D721Med (cell line): ENCODE measurements at regions not wholly inside any gene's neighbourhood (a gene's known extent, or its start where the extent isn't known, plus 50 kb on each side); places are given as distances from the start of the nearest gene placed in this dataset.

Experiments used
- DNase-seq: peaks from one replicate; pipeline ENCODE4 v3.0.0; 2011; ENCODE audit warnings: low spot score; ENCODE audit not compliant: insufficient read length
- FAIRE-seq: peaks from 2 replicates; lab custom pipeline; 2011; peaks lifted over from hg19 to GRCh38; lab: Jason Lieb, UNC
- TF ChIP-seq, protein P1 (sequence below): IDR thresholded peaks from 2 replicates; pipeline ENCODE4 v1.5.1; 2012; ENCODE audit warnings: mild to moderate bottlenecking, control low read depth; ENCODE audit not compliant: insufficient read depth; ENCODE audit errors: missing control alignments

DNA sequence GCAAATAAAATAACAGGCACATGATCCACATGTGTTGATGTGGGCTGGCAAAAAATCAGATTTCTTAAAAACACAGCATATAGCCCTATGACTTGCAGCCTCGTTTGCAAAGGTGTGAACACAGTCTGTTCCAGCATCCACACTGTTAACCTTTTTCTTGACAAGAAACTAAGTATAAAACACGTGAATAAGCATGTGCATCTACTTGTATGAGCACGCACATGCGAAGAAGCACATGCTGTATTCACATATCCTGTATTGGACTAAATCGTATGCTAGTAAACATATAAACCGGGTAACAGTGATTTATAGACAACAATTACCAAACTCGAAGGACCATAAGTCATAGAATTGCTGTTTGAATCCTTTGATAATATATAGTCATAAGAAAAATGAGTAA, 218.7 kb downstream of the HDGFL1 start:
- TF ChIP-seq, protein P1, sequence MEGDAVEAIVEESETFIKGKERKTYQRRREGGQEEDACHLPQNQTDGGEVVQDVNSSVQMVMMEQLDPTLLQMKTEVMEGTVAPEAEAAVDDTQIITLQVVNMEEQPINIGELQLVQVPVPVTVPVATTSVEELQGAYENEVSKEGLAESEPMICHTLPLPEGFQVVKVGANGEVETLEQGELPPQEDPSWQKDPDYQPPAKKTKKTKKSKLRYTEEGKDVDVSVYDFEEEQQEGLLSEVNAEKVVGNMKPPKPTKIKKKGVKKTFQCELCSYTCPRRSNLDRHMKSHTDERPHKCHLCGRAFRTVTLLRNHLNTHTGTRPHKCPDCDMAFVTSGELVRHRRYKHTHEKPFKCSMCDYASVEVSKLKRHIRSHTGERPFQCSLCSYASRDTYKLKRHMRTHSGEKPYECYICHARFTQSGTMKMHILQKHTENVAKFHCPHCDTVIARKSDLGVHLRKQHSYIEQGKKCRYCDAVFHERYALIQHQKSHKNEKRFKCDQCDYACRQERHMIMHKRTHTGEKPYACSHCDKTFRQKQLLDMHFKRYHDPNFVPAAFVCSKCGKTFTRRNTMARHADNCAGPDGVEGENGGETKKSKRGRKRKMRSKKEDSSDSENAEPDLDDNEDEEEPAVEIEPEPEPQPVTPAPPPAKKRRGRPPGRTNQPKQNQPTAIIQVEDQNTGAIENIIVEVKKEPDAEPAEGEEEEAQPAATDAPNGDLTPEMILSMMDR, result no peak
- DNase-seq, result no peak
- no peak for FAIRE-seq

DNA sequence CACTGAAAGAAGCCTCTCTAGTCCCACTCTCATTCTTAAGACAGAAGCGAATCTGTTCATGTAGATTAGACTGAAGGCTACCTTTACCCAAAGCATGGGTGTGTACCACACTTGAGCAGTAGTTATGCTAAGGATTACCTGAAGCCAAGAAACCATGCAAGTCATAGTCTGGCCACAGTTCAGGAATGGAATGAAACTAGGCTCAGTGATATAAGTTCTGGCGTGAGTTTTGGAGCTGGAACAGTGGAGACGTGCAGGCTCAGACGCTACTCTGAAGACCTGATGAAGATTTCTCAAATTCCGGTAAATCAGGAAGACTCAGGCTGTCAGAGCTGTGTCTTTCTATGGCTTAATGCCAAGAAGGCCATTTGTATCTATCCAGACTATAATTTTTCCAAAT, 219.9 kb downstream of the HDGFL1 start:
- no peak for DNase-seq
- TF ChIP-seq, protein P1, result no peak
- FAIRE-seq, result no peak

DNA sequence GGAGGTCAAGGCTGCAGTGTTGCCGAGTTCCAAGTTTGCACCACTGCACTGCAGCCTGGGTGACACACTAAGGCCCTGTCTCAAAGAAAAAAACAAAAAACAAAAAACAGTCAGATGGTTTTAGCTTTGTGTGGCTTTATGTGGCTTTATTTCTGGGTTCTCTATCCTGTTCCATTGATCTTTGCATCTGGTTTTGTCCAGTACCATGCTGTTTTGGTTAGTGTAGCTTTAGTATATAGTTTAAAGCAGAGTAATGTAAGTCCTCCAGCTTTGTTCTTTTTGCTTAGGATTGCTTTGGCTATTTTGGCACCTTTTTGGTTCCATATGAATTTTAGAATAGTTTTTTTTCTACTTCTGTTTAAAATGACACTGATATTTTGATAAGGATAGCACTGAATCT, 225.5 kb downstream of the HDGFL1 start:
- TF ChIP-seq, protein P1, result no peak
- DNase-seq (no peak), FAIRE-seq (no peak)

DNA sequence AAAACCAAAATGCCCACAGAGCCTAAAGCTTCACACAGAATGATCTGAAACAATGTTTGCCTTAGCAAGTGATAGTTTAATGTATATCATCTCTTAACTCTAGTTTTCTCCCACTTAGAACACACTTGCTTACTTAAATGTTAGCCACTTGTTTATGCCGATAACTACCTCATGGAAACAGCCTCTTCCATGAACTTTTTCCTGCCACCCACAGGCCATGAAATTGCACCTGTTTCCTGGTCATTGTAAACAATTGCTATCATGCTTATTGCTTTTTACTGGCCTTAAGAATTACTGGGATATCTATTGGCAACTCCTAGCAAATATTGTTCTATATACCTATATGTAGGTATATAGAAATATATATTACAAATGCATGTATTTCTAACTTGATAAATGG, 231.1 kb downstream of the HDGFL1 start:
- FAIRE-seq (no peak), DNase-seq (no peak)

DNA sequence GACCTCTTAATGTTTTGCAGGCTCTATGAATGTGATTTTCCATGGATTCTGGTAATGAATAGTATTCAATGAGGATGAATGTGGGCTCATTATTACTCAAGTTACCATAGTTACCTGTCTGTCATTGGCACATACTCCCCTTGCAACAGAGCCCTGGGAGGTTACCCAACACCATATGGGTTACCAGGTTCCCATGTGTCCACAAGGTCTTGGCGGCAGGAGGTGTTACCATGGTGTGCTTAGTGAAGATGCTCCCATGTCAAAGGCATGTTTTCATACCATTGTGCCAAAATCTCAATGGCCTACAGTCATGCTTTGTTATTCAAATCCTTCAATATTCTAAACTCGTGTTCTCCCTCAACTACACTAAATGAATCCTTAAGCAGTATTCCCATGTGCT, 232.5 kb downstream of the HDGFL1 start:
- TF ChIP-seq, protein P1, result no peak
- FAIRE-seq, result no peak
- DNase-seq, result no peak

More for the DNA sequence above, 231.1 kb downstream of the HDGFL1 start:
- TF ChIP-seq, protein P1, result no peak

DNA sequence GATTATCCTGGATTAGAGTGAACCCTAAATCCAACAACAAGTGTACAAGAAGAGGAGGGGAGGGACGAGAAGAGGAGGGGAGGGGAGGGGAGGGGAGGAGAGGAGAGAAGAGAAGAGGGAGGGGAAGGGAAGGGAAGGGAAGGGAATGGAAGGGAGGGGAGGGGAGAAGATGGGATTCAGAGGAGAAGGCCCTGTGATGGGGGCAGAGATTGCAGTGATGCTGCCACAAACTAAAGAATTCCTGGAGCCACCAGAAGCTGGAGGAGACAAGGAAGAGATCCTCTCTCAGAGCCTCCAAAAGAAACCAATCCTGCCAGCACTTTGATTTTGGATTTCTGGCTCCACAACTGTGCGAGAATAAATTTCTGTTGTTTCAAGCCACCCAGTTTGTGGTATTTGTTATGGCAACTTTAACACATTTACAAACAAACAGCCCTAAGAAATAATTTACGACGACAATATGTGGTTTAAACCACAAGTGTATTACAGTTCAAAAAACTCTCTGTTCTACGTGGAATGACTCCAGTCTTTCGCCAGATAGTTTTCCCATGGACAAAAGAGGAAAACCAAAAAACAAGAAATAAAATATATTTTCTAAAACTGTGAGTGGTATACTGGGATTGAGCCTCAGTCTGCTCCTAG, 235.4 kb downstream of the HDGFL1 start:
- TF ChIP-seq, protein P1, result no peak
- FAIRE-seq (no peak), DNase-seq (no peak)

DNA sequence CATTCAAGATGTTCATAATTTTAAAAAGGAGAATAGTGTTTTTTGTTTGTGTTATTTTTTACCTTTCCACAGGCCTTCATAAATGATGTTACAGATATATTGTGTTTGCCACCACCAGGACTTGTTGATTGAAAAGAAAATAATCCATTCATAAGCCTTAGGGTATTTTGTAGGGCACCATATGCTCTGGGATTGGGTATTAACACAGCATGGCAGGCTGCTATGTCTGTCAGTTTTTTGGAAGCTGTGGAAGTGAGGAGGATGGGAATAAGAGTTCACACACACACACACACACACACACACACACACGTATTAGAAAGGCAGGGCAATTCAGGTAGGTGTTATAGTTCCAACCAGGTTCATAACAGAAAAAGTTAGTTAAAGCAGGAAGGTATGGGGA, 237.9 kb downstream of the HDGFL1 start:
- DNase-seq (no peak), FAIRE-seq (peak; percentile 91)
- TF ChIP-seq, protein P1, result no peak
